ENCODE measurements at regions not wholly inside any gene's neighbourhood (a gene's known extent, or its start where the extent isn't known, plus 50 kb on each side); places are given as distances from the start of the nearest gene placed in this dataset.

- H2AFZ ChIP-seq (ENCODE audit: low read length): no peak overlapping the region
- H3T11ph ChIP-seq (ENCODE audit: low read length): no peak overlapping the region
- H3K18ac ChIP-seq (ENCODE audit: insufficient read length, low read depth, low read length): no peak overlapping the region
- no peak overlapping the region for H2BK20ac ChIP-seq (ENCODE audit: low read depth, low read length, poor library complexity, severe bottlenecking)
- H3K27me3 ChIP-seq (ENCODE audit: insufficient read depth, low read length): no peaks in the 10 kb centered on the region
- H2AK5ac ChIP-seq (ENCODE audit: insufficient read length, low read length): no peak overlapping the region
- no peak overlapping the region for H3K9ac ChIP-seq (ENCODE audit: extremely low read depth, insufficient read length, low read length)
- Mint-ChIP-seq H3K27me3 (ENCODE audit: low read depth) (peaks cover 33% of the 10 kb centered on the region), H3K9me3 (peaks cover 9 to 14% of the 10 kb centered on the region in 2 experiments), H3K4me3 (no peak overlapping the region), H3K36me3 (ENCODE audit: insufficient read depth in 1 of 3, low read depth in 3 of 3) (peaks cover 3 to 19% (median 5%) of the 10 kb centered on the region in 3 experiments; a peak in 5 of 7 replicates), H3K27ac (peak overlapping the region in 1 of 3 experiments; percentile 44; a peak in 1 of 7 replicates), H3K4me1 (peaks cover 26 to 30% of the 10 kb centered on the region in 2 experiments)
- H4K91ac ChIP-seq (ENCODE audit: insufficient read length, low read depth, low read length): no peak overlapping the region
- H3K27ac ChIP-seq (ENCODE audit: insufficient read length, low read depth, low read length): no peak overlapping the region
- no CpG with 5 or more reads among the region's 2 CpGs for WGBS (ENCODE audit: extremely low coverage, insufficient read length, low lambda C conversion rate)
- no peaks in the 10 kb centered on the region for H3K79me1 ChIP-seq (ENCODE audit: insufficient read depth, low read depth, low read length, poor library complexity, severe bottlenecking)
- H4K5ac ChIP-seq (ENCODE audit: insufficient read length, low read depth, low read length): no peak overlapping the region
- H3K14ac ChIP-seq (ENCODE audit: insufficient read depth, low read length): no peak overlapping the region
- H4K8ac ChIP-seq (replicated peaks; ENCODE audit: insufficient read length, low read depth, low read length): no peak overlapping the region
- H3K4ac ChIP-seq (ENCODE audit: low read depth, low read length): no peak overlapping the region
- no peak overlapping the region for H2BK12ac ChIP-seq (ENCODE audit: insufficient read length, low read depth, low read length)
- H3K4me1 ChIP-seq (ENCODE audit: insufficient read depth, low read length): peaks cover 2% of the 10 kb centered on the region; the same call in 1 of the 2 replicates
- no peaks in the 10 kb centered on the region for H3K23me2 ChIP-seq (ENCODE audit: insufficient read length, low read depth, low read length, poor library complexity, severe bottlenecking)
- H3K79me2 ChIP-seq (ENCODE audit: insufficient read depth, low read length): no peaks in the 10 kb centered on the region
- no peak overlapping the region for H2BK5ac ChIP-seq (ENCODE audit: insufficient read length, low read length)
- H4K20me1 ChIP-seq (ENCODE audit: control insufficient read depth, insufficient read depth, insufficient read length): no peaks in the 10 kb centered on the region
- H3K9me3 ChIP-seq (ENCODE audit: control insufficient read depth, low read depth, low read length): no peaks in the 10 kb centered on the region
- H3K4me2 ChIP-seq (ENCODE audit: insufficient read depth, insufficient read length, low read length): peak overlapping the region; percentile 16
- no peak overlapping the region for H2BK120ac ChIP-seq (ENCODE audit: low read depth, low read length, poor library complexity, severe bottlenecking)
- TF ChIP-seq CTCF (conservative IDR thresholded peaks at IDR 0.05): no peak
- no peak overlapping the region for H2BK15ac ChIP-seq (ENCODE audit: low read depth, low read length)
- no peak overlapping the region for H3K23ac ChIP-seq (ENCODE audit: insufficient read length, low read depth, low read length)
- DNase-seq: peak; percentile 36
- H3K56ac ChIP-seq (ENCODE audit: insufficient read length, low read depth, low read length): no peak overlapping the region
These were observed 509.6 kb downstream of the NOVA1 start for GRCh38 chr14:26088275-26088674.

Measured in H9 (cell line).